Hepatocyte (in vitro differentiated cells): ENCODE measurements at regions not wholly inside any gene's neighbourhood (a gene's known extent, or its start where the extent isn't known, plus 50 kb on each side); places are given as distances from the start of the nearest gene placed in this dataset.

Experiments
- CTCF ChIP-seq: fragments of 200-600 bp; sonication (generic); IDR thresholded peaks from 2 replicates; pipeline ENCODE4 v1.5.1; 2016; ENCODE audit warnings: antibody characterized with exemption, mild to moderate bottlenecking; ENCODE audit not compliant: poor library complexity
- EZH2phosphoT487 ChIP-seq: fragments of 200-600 bp; sonication (generic); IDR thresholded peaks from one replicate; pipeline ENCODE4 v1.6.1; 2018; ENCODE audit warnings: antibody characterized with exemption, mild to moderate bottlenecking, low read depth, moderate library complexity; ENCODE audit not compliant: unreplicated experiment, severe bottlenecking

GRCh38 chrX:124268099-124268498, 64.4 kb upstream of the TEX13D start:
- no peak for TF ChIP-seq EZH2phosphoT487
- TF ChIP-seq CTCF: no peak
